Chondrocyte (in vitro differentiated cells): ENCODE measurements at regions not wholly inside any gene's neighbourhood (a gene's known extent, or its start where the extent isn't known, plus 50 kb on each side); places are given as distances from the start of the nearest gene placed in this dataset.
"Not testable (repeated sequence)": the region's sequence is repeated elsewhere in the genome, so short reads cannot be mapped to it uniquely, and the experiment has no call there.

Experiments
- DNase-seq: peaks from one replicate; pipeline ENCODE4 v3.0.0; 2021; ENCODE audit warnings: mixed read lengths, low spot score
- H3K27ac Mint-ChIP-seq: one replicate; pipeline ENCODE4 v1.8.0; 2021; ENCODE audit warnings: mild to moderate bottlenecking, moderate library complexity, mixed read lengths; ENCODE audit not compliant: unreplicated experiment
- H3K27me3 Mint-ChIP-seq: 2 replicates; pipeline ENCODE4 v1.8.0; 2021; ENCODE audit warnings: low read depth, mixed read lengths
- H3K36me3 Mint-ChIP-seq: 2 replicates; pipeline ENCODE4 v1.8.0; 2021; ENCODE audit warnings: low read depth, mixed read lengths
- H3K4me1 Mint-ChIP-seq: 2 replicates; pipeline ENCODE4 v1.8.0; 2021; ENCODE audit warnings: low read depth, mild to moderate bottlenecking, mixed read lengths
- H3K4me3 Mint-ChIP-seq: one replicate; pipeline ENCODE4 v1.8.0; 2021; ENCODE audit warnings: mild to moderate bottlenecking, moderate library complexity, mixed read lengths; ENCODE audit not compliant: unreplicated experiment
- H3K9me3 Mint-ChIP-seq: 2 replicates; pipeline ENCODE4 v1.8.0; 2021; ENCODE audit warnings: low read depth, mixed read lengths
- TF ChIP-seq, protein P1 (sequence below): fragments of 200-600 bp; sonication (generic); IDR thresholded peaks from 2 replicates; pipeline ENCODE4 v1.5.0; 2021; ENCODE audit warnings: antibody characterized with exemption, mild to moderate bottlenecking, moderate library complexity

DNA sequence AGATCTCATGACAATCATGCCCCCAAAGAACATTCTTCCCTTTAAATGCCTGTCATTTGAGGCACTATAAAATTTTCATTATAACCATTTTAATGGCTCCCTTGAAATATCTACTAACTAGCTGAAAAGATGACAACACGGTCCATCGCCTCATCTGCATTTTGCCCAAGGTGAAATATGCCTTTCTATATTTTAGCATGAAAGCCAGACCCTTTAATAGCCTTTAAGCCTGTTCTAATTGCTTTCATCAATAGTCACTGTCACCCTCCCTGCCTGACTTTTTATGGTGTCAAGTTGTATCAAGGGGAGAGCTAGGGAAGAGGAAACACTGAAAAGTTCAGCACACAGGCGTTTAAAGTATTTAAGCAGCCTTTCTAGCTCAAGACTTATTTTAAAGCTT, 144.1 kb upstream of the PRICKLE2 start:
- TF ChIP-seq, protein P1, sequence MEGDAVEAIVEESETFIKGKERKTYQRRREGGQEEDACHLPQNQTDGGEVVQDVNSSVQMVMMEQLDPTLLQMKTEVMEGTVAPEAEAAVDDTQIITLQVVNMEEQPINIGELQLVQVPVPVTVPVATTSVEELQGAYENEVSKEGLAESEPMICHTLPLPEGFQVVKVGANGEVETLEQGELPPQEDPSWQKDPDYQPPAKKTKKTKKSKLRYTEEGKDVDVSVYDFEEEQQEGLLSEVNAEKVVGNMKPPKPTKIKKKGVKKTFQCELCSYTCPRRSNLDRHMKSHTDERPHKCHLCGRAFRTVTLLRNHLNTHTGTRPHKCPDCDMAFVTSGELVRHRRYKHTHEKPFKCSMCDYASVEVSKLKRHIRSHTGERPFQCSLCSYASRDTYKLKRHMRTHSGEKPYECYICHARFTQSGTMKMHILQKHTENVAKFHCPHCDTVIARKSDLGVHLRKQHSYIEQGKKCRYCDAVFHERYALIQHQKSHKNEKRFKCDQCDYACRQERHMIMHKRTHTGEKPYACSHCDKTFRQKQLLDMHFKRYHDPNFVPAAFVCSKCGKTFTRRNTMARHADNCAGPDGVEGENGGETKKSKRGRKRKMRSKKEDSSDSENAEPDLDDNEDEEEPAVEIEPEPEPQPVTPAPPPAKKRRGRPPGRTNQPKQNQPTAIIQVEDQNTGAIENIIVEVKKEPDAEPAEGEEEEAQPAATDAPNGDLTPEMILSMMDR = no peak
- DNase-seq = no peak
- no peaks in the 10 kb centered on the region for H3K9me3 Mint-ChIP-seq
- H3K36me3 Mint-ChIP-seq = peaks cover 2% of the 10 kb centered on the region
- no peaks in the 10 kb centered on the region for H3K27me3 Mint-ChIP-seq
- peaks cover 19% of the 10 kb centered on the region for H3K4me1 Mint-ChIP-seq
- no peak overlapping the region for H3K4me3 Mint-ChIP-seq
- no peak overlapping the region for H3K27ac Mint-ChIP-seq

DNA sequence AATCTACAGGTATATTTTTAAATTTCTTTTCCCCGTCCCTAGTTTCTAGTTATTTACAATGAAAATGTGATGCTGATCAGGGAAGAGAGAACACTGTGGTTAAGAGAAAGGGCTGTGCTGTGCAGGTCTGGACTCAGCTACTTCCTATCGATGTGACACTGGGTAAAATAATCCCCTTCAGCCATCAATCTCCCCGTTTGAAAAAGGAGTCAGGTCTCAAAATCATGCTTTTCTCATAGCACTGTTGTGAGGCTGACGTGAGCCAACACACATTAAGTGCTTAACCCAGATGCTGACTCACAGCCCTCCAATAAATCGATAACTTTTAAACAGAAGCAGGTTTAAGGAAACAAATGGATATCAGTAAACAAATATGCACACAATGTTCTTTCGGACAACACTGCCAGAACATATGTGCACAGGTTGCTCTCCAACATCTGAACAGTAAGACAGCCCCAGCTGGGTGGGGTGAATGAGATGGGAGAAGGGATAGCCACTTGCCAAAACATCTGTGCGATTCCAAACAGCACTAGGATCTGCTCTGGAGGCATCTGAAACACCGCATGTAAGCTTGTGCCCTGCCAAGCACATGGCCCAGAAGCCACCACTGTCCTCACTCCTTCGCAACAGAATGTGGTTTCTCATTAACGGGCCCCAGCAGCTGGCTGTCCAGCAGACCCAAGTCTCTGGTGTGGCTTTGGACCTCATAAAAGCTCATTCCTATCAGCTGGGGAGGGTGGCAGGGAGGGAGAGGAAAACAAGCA, 143.2 kb upstream of the PRICKLE2 start:
- TF ChIP-seq, protein P1 = no peak
- Mint-ChIP-seq H3K27me3 (no peaks in the 10 kb centered on the region), H3K4me1 (peaks cover 19% of the 10 kb centered on the region), H3K9me3 (no peaks in the 10 kb centered on the region), H3K4me3 (no peak overlapping the region), H3K36me3 (peaks cover 2% of the 10 kb centered on the region), H3K27ac (no peak overlapping the region)
- no peak for DNase-seq

DNA sequence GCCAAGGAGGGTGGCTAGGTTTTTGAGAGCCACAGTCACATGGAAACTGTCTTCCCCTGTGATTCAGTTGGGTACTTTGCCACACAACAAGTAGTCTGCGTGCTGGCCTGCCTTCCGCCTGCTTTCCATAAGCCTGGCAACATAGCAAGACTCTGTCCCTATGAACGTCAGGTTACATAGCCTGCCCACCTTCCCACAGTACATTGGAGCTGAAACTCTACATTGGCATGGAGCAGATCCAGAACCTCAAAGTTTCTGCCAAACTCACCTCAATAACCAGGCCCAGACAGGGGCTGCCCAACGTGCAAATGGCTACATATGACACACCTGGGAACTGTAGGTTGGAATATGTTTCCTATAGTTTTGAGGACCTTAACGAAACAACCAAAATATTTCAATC, 140.6 kb upstream of the PRICKLE2 start:
- no peaks in the 10 kb centered on the region for H3K27me3 Mint-ChIP-seq
- H3K4me3 Mint-ChIP-seq = no peak overlapping the region
- DNase-seq = no peak
- TF ChIP-seq, protein P1 = no peak
- H3K9me3 Mint-ChIP-seq = no peaks in the 10 kb centered on the region
- H3K27ac Mint-ChIP-seq = no peak overlapping the region
- H3K36me3 Mint-ChIP-seq = peaks cover 2% of the 10 kb centered on the region
- peaks cover 27% of the 10 kb centered on the region for H3K4me1 Mint-ChIP-seq

DNA sequence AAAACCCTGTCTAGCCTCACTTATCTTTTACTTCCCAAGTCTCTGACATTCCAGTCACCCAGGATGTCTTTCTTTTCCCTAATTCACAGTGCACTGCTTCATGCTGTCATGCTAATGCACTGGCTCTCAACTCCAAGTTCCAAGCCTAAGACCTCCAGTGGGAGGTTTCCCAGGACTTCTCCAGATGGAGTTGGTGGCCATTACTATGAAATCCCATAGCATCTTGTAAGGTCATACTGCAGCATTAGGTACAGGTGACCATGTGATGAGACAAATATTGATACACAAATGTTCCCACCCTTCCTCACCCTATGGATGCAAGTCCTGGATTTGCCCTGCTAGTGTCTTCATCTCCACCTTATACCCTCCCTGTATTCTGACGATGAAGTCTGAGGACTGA, 138.6 kb upstream of the PRICKLE2 start:
- Mint-ChIP-seq H3K4me3 (no peak overlapping the region), H3K27me3 (no peaks in the 10 kb centered on the region), H3K4me1 (peaks cover 19% of the 10 kb centered on the region), H3K27ac (no peak overlapping the region), H3K9me3 (no peaks in the 10 kb centered on the region), H3K36me3 (no peaks in the 10 kb centered on the region)
- TF ChIP-seq, protein P1 = no peak
- no peak for DNase-seq

DNA sequence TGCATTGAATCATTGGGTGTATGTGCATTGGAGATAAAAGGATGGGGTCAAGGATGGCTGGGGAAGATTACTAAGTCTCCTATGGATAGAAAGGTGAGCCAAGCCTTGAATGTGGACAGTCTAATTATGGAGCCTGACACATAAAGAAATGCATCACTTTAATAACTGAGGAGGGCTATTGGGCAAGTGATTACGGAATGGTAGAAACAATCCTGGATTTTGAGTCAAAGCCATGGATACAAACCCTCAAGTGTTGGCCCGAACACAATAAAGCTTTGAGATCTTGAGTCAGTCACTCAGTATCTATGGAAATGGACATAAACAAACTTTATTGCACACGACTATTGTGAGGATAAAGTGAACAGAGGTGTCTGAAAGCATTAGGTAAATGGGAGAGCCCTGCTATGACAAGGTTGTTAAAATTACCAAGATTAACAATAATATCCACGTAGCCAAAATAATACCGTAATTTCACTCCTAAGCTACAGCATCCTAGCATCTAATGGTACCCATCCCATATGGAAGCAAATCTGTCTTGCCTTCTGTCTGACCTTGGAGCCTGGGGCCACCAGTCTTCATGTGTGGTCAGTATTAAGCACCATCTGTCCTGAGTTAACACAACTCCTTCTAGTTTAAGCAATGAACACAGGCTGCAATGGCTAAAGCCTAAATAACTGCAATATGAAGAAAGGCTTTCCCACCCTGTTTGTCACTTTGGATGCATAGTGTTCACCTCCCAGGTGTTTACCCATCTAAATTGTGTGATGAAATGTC, 136.9 kb upstream of the PRICKLE2 start:
- H3K27ac Mint-ChIP-seq = no peak overlapping the region
- H3K9me3 Mint-ChIP-seq = no peaks in the 10 kb centered on the region
- H3K4me1 Mint-ChIP-seq = peaks cover 14% of the 10 kb centered on the region
- no peak for DNase-seq
- H3K36me3 Mint-ChIP-seq = no peaks in the 10 kb centered on the region
- no peaks in the 10 kb centered on the region for H3K27me3 Mint-ChIP-seq
- H3K4me3 Mint-ChIP-seq = no peak overlapping the region
- TF ChIP-seq, protein P1 = no peak

DNA sequence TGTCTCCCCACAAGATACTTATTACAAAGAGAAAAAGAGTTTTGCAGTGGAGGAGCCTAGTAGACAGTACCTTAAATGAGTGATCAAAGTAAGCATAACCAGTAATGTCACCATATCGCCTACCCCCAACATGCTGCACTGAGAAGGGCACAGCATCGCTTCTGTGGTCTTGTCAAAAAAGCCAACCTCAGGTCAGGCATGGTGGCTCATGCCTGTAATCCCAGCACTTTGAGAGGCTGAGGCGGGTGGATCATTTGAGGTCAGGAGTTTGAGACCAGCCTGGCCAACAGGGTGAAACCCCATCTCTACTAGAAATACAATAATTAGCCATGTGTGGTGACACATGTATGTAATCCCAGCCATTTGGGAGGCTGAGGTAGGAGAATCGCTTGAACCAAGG, 135.8 kb upstream of the PRICKLE2 start:
- peaks cover 16% of the 10 kb centered on the region for H3K4me1 Mint-ChIP-seq
- H3K27ac Mint-ChIP-seq, H3K4me3 Mint-ChIP-seq, H3K27me3 Mint-ChIP-seq, H3K36me3 Mint-ChIP-seq, DNase-seq, H3K9me3 Mint-ChIP-seq: not testable (repeated sequence)
